GM21381 (cell line): ENCODE measurements at regions not wholly inside any gene's neighbourhood (a gene's known extent, or its start where the extent isn't known, plus 50 kb on each side); places are given as distances from the start of the nearest gene placed in this dataset.

ENCODE experiments used
- ATAC-seq: cut with Tn5 transposase; IDR thresholded peaks from one replicate; pipeline ENCODE4 v1.9.1; 2021; ENCODE audit warnings: mild to moderate bottlenecking, moderate library complexity; ENCODE audit not compliant: unreplicated experiment

GRCh38 chr6:98514073-98514720 lies 320.2 kb upstream of the POU3F2 start:
- no peak for ATAC-seq

GRCh38 chr6:98514796-98515195 lies 319.6 kb upstream of the POU3F2 start:
- ATAC-seq: no peak

DNA sequence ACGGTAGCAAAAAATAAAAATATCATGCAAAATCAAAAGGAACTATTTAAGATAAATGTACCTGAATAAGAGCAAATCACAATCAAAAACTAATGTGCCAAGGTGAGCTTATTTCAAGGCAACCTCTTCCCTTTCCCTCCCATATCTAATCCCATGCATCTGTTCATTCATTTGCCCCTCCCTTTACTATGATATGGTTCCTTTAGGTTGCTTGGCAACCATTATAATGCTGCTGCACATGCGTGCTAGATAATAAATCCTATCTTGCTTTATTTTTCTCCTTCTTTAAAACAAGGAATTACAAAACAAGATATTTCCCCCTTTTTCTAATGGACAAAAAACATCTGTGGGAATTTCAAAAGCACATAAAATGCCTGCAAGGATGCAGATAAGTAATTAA lies 318.2 kb upstream of the POU3F2 start:
- no peak for ATAC-seq

GRCh38 chr6:98516866-98517265 lies 317.5 kb upstream of the POU3F2 start:
- no peak for ATAC-seq

GRCh38 chr6:98525860-98526259 lies 308.5 kb upstream of the POU3F2 start:
- ATAC-seq: no peak

- ATAC-seq: no peak
These were observed 307.9 kb upstream of the POU3F2 start for GRCh38 chr6:98526465-98526864.

- ATAC-seq: no peak
These were observed 305.0 kb upstream of the POU3F2 start for GRCh38 chr6:98529364-98529763.

DNA sequence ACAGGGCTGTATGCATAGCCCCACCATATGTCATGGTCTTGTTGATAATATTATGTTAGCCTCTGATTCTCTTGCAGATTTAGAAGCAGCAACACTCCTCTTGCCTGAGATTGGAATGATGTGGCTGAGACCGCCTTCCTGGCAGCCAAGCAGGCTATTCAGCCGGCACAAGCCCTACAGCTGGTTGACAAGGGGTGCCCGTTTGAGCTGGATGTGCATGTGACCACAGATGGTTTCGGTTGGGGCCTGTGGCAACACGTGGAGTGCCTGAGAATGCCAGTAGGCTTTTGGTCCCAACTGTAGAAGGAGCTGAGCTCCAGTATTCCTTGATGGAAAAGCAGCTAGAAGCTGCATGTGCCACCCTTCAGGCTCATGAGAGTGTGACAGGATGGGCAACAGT lies 303.6 kb upstream of the POU3F2 start:
- no peak for ATAC-seq

DNA sequence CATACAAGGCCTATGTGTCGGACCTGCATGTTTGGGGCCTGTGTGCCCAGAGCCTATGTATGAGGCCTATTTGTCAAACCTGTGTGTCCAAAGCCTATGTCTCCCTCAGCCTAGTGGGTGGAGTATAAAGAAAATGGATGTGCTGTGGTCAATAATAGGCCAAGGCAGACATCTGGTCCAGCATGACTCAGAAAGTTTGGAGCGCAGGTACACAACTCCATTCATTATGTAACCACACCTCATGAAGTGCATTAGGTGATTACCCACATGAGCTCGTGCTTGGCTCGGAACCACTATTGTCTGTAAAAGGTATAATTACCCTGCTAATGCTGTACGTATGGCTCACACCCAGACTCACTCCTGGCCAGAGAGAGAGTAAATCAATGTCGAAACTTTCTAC lies 302.4 kb upstream of the POU3F2 start:
- ATAC-seq: no peak

DNA sequence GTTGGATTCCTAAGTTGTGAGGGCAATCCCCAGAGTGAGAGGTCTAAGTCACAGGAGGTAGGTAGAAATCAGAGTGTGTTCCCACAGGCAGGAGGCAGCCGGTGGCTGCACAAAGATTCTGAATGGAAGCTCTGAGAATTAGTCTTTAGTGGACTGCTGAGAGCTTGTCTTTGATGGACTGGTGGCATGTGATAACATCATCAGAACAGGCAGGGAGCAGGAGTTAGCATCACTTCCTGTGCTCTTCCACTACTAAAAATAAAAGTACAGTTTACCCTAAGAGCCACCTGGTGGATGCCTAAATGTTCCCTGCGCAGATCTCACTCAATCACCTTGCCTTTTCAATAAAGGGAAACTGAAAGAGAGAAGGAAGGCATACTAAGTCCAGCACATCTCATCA lies 294.6 kb upstream of the POU3F2 start:
- ATAC-seq: peak; percentile 69

- no peak for ATAC-seq
These were observed 288.0 kb upstream of the POU3F2 start for GRCh38 chr6:98546376-98546775.

- ATAC-seq: no peak
These were observed 287.2 kb upstream of the POU3F2 start for GRCh38 chr6:98547151-98547550.

- ATAC-seq: no peak
These were observed 286.7 kb upstream of the POU3F2 start for GRCh38 chr6:98547634-98548033.

DNA sequence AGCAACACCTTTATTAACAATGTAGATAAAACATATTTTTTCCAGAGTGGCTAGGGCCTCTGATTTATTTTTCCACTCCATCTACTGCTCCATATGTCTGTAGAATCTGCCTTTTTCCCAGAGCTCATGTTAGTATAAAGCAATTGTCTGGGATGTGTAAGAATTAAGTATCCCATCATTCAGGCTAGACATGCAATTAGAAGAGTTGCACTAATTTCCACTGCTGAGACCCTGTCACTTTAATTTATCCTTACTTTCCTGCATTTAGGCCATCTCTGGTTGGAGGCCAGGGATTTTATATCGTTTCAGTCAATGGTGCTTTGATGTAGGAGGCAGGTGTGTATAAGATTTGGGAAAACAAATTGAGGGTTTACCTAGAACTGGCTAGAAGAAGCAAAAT lies 286.1 kb upstream of the POU3F2 start:
- no peak for ATAC-seq

DNA sequence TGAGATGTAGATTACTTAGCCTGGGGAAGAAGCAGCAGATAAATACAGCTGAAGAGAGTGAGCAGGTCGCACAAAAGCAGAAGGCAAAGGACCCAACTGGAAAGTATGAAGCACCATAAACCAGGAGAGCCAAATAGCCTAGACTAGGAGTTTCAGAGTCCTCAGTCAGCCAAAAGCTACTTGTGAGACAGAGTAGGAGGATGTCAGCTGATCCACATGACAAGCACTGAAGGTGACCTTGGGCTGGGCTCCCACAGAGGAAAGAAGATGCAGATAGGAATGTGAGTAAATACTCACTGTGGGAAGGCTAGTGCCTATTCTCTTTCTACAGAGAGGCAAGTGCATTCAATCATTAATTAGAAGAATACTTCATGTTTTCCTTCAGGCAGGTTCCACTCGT lies 274.0 kb upstream of the POU3F2 start:
- ATAC-seq: no peak

DNA sequence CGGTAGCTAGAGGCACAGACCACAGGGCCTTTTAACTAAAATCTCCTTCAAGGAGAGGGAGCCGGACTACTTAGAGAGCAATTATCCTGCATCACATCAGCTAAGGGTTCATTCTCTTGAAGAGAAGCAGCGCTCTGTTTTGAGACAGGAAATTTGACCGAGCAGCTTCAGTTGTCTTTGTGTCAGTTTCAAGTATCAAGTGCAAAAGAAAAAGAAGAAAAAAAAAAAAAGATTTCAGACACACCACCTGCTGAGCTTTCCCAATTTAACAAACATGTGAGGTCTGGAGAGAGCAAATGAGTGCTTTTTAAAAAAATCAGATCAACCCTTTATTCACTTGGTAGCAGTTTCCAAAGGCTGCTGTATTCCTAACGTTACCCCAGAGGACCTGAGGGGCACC lies 273.5 kb upstream of the POU3F2 start:
- no peak for ATAC-seq

DNA sequence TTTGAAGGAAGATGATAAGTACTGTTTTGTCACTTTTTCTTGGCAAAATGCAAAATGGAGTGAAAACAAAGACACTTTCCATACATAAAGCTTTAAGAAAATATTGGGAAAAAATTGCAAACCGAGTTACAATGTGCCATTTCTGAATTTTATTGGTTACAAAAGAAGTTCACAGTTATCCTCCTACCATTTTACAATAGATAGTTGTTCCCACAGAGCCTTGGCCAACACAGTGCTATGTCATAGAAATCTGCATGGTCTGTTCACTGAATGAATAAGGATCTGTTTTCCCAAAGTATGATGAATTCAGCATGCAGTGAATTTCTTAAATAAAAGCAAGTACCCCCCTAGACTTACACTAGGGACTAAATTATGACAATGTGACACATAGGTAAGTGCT lies 268.2 kb upstream of the POU3F2 start:
- no peak for ATAC-seq

DNA sequence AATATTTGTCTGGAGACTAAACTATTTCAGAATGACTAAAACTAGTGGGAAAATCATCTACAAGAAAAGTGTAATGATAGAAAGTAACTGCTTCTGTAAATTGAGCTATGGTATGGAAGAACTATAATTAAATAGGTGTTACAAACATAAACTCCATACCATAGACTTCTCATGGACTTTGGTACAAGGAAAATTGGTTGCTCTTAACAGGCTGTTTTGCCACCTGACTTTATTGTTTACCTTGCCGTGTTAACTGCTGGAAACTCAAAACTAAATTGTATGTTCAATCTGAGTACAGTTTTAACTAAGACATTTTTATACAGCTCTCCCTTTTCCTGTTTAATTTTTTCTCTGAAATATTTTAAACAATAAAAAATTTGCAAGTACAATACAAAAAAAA lies 261.8 kb upstream of the POU3F2 start:
- no peak for ATAC-seq

GRCh38 chr6:98574984-98575383 lies 259.4 kb upstream of the POU3F2 start:
- ATAC-seq: no peak

DNA sequence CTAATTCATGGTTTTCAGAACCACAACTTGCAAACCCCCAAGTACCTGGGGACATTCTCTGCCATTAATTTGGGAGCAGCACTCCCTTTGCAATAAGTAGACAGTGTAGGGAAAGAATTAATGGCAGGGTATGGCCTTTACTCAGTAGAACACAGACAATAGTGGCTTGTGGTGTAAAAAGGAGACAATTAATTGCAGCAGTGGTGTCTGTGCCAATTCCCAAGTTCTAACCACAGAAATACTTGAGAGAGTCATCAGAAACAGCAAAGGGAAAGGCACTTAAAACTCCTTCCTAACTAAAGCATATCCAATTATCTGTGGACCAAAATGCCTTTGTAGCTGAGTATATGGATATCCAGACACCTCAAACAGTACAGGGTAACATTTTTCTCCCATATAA lies 257.6 kb upstream of the POU3F2 start:
- ATAC-seq: no peak

- no peak for ATAC-seq
These were observed 256.4 kb upstream of the POU3F2 start for GRCh38 chr6:98578016-98578415.

- no peak for ATAC-seq
These were observed 255.3 kb upstream of the POU3F2 start for GRCh38 chr6:98579079-98579478.

DNA sequence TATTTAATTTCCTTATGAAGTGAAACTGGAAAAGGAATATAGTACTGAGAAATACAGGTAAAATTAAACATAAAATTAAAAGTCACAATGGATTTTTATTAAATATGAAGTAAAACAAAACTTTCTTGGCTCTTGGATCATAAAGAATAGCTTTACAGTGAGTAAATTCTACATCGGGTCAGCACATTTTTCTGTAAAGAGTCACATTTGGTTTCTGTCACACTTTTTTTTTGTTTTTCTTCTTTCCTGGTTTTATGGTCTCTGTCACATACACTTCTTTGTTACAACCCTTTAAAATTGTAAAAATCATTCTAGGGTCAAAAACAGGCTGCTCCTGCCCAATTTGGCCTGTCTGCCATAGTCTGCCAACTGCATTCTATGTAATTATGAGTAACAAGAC lies 254.4 kb upstream of the POU3F2 start:
- no peak for ATAC-seq

DNA sequence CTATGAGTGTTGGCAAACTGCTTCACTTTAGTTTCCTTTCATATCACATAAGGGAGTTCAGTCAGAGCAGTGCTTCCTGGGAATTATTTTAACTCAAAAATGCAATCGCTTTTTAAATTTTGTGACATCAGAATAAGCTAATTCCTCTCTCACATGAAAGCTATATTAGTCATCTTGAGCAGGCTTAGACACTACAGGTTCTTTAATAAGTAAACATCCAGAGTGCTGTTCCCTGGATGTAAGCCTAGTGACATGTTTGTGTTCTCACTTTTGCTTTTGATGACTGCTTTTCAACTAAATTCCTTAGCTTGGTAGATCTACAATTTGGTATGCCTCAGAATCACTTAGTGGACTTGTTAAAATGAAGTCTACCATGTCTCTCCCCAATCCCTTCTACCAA lies 252.7 kb upstream of the POU3F2 start:
- ATAC-seq: no peak
